GM23338 (cell line): ENCODE measurements at regions not wholly inside any gene's neighbourhood (a gene's known extent, or its start where the extent isn't known, plus 50 kb on each side); places are given as distances from the start of the nearest gene placed in this dataset.

ENCODE experiments used
- ATAC-seq: fragments of 200-7000 bp; cut with Tn5 transposase; 3 replicates; pipeline ENCODE4 v1.9.1; 2020
- DNase-seq: peaks from one replicate; pipeline ENCODE4 v3.0.0-alpha.2; 2015; ENCODE audit warnings: low spot score
- H2AFZ ChIP-seq: fragments of 200-600 bp; sonication (generic); 2 replicates; pipeline ENCODE4 v1.8.0; 2016; ENCODE audit warnings: antibody characterized with exemption, mild to moderate bottlenecking, moderate library complexity
- H3F3A ChIP-seq: fragments of 200-600 bp; sonication (generic); replicated peaks from 2 replicates; pipeline ENCODE4 v1.8.0; 2017; ENCODE audit warnings: antibody characterized with exemption, mixed run types, low read depth
- H3K27ac ChIP-seq: fragments of 200-600 bp; sonication (generic); 2 replicates; pipeline ENCODE4 v1.6.1; 2016; ENCODE audit warnings: low read depth
- H3K27me3 ChIP-seq: fragments of 200-600 bp; sonication (generic); 2 replicates; pipeline ENCODE4 v1.8.0; 2016; ENCODE audit warnings: mild to moderate bottlenecking, mixed run types, moderate library complexity; ENCODE audit not compliant: insufficient read depth
- H3K36me3 ChIP-seq: fragments of 200-600 bp; sonication (generic); 2 replicates; pipeline ENCODE4 v1.8.0; 2016; ENCODE audit warnings: mild to moderate bottlenecking; ENCODE audit not compliant: insufficient read depth
- H3K4me1 ChIP-seq: fragments of 200-600 bp; sonication (generic); 2 replicates; pipeline ENCODE4 v1.8.0; 2016; ENCODE audit warnings: mild to moderate bottlenecking, moderate library complexity; ENCODE audit not compliant: insufficient read depth
- H3K4me2 ChIP-seq: fragments of 200-600 bp; sonication (generic); 2 replicates; pipeline ENCODE4 v1.7.1; 2017; ENCODE audit warnings: mixed run types
- H3K4me3 ChIP-seq: fragments of 200-600 bp; sonication (generic); 2 replicates; pipeline ENCODE4 v1.6.1; 2016; ENCODE audit warnings: mixed run types
- H3K79me2 ChIP-seq: fragments of 200-600 bp; sonication (generic); replicated peaks from 2 replicates; pipeline ENCODE4 v1.8.0; 2017; ENCODE audit warnings: mild to moderate bottlenecking; ENCODE audit not compliant: insufficient read depth
- H3K9me2 ChIP-seq: fragments of 200-600 bp; sonication (generic); 2 replicates; pipeline ENCODE4 v1.8.0; 2017; ENCODE audit not compliant: insufficient read depth
- H4K20me1 ChIP-seq: fragments of 200-600 bp; sonication (generic); replicated peaks from 2 replicates; pipeline ENCODE4 v1.8.0; 2017; ENCODE audit warnings: mild to moderate bottlenecking; ENCODE audit not compliant: insufficient read depth
- H3K27ac Mint-ChIP-seq: 2 replicates; pipeline ENCODE4 v1.8.0; 2020; ENCODE audit warnings: inconsistent platforms, mild to moderate bottlenecking, moderate library complexity, mixed read lengths
- H3K27me3 Mint-ChIP-seq: 3 replicates; pipeline ENCODE4 v1.8.0; 2022; ENCODE audit warnings: low read depth, mild to moderate bottlenecking, moderate library complexity, mixed read lengths, inconsistent platforms; ENCODE audit not compliant: insufficient read depth, poor library complexity
- H3K36me3 Mint-ChIP-seq: 3 replicates; pipeline ENCODE4 v1.8.0; 2021; ENCODE audit warnings: low read depth, mild to moderate bottlenecking, inconsistent platforms, moderate library complexity, mixed read lengths
- H3K4me1 Mint-ChIP-seq: 3 replicates; pipeline ENCODE4 v1.8.0; 2020; ENCODE audit warnings: mild to moderate bottlenecking, inconsistent platforms, mixed read lengths
- H3K4me3 Mint-ChIP-seq: 3 replicates; pipeline ENCODE4 v1.8.0; 2021; ENCODE audit warnings: moderate library complexity, mild to moderate bottlenecking, inconsistent platforms, mixed read lengths
- H3K9me3 Mint-ChIP-seq: 3 replicates; pipeline ENCODE4 v1.8.0; 2020; ENCODE audit warnings: moderate library complexity, mild to moderate bottlenecking, inconsistent platforms, mixed read lengths
- CREB1 ChIP-seq: fragments of 250-450 bp; sonication (Bioruptor Pico); IDR thresholded peaks from 2 replicates; pipeline ENCODE4 v1.5.0; 2020; ENCODE audit warnings: low read depth, mild to moderate bottlenecking, moderate library complexity
- EZH2 ChIP-seq: fragments of 200-600 bp; sonication (generic); IDR thresholded peaks from one replicate; pipeline ENCODE4 v1.8.0; 2017; ENCODE audit warnings: antibody characterized with exemption, mild to moderate bottlenecking, low read depth; ENCODE audit not compliant: unreplicated experiment
- EZH2phosphoT487 ChIP-seq: fragments of 200-600 bp; sonication (generic); IDR thresholded peaks from one replicate; pipeline ENCODE4 v1.8.1; 2018; ENCODE audit warnings: antibody characterized with exemption; ENCODE audit not compliant: unreplicated experiment
- JUNB ChIP-seq: IDR thresholded peaks from one replicate; pipeline ENCODE4 v1.6.1; 2016; ENCODE audit warnings: antibody characterized with exemption; ENCODE audit not compliant: unreplicated experiment
- NANOG ChIP-seq: IDR thresholded peaks from 2 replicates; pipeline ENCODE4 v1.6.1; 2016; ENCODE audit warnings: antibody characterized with exemption, borderline replicate concordance
- POLR2AphosphoS5 ChIP-seq: IDR thresholded peaks from 2 replicates; pipeline ENCODE4 v1.6.1; 2016; ENCODE audit warnings: antibody characterized with exemption, low read depth
- REST ChIP-seq: IDR thresholded peaks from one replicate; pipeline ENCODE4 v1.6.1; 2018; ENCODE audit warnings: antibody characterized with exemption; ENCODE audit not compliant: unreplicated experiment
- STAT1 ChIP-seq: IDR thresholded peaks from one replicate; pipeline ENCODE4 v1.6.1; 2016; ENCODE audit warnings: antibody characterized with exemption; ENCODE audit not compliant: unreplicated experiment
- ZNF114 ChIP-seq: fragments of 250-450 bp; sonication (Bioruptor Pico); IDR thresholded peaks from 2 replicates; pipeline ENCODE4 v1.5.0; 2020; ENCODE audit warnings: mild to moderate bottlenecking, moderate library complexity
- ZNF331 ChIP-seq: fragments of 250-450 bp; sonication (Bioruptor Pico); IDR thresholded peaks from 2 replicates; pipeline ENCODE4 v1.5.0; 2020; ENCODE audit warnings: low read depth, mild to moderate bottlenecking, moderate library complexity
- TF ChIP-seq, protein P1 (sequence below), 2 experiments: fragments of 200-600 bp in 1 of 2; sonication (generic) in 1 of 2; conservative IDR thresholded peaks; 2 replicates each; pipeline versions ENCODE4 v1.5.1 to v1.6.1; 2016 to 2017; ENCODE audit warnings: antibody characterized with exemption in 2 of 2, low read depth in 2 of 2, mild to moderate bottlenecking in 2 of 2, moderate library complexity in 1 of 2
- TF ChIP-seq, protein P2 (sequence below): IDR thresholded peaks from 2 replicates; pipeline ENCODE4 v1.6.1; 2016; ENCODE audit warnings: antibody characterized with exemption
- TF ChIP-seq, protein P3 (sequence below): fragments of 250-450 bp; sonication (Bioruptor Pico); IDR thresholded peaks from 2 replicates; pipeline ENCODE4 v1.5.0; 2020; ENCODE audit warnings: mild to moderate bottlenecking, moderate library complexity

DNA sequence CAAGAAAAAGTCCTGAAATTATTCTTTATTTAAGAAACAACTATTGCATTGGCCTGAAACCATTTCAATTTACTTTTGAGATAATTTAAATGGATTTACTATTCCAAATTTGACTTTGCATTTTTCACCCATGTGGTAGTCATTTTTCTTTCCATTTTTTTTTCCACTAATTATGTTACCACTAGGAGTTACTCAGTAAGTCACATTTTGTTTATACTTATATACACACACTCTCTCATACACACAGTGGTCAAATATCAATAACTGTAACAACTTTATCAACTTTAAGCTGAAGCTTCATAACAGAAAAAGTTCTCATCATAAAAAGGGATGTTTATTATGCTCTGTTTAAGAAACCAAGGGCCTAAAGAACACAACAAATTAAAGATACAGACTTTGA lies 222.8 kb downstream of the SIPA1L2 start:
- Mint-ChIP-seq H3K27ac (no peak overlapping the region), H3K9me3 (peaks cover 8% of the 10 kb centered on the region; the same call in 2 of the 3 replicates), H3K36me3 (peaks cover 12% of the 10 kb centered on the region; the same call in 2 of the 3 replicates), H3K4me1 (no peaks in the 10 kb centered on the region), H3K4me3 (no peak overlapping the region), H3K27me3 (no peaks in the 10 kb centered on the region)
- ATAC-seq (no peak), DNase-seq (no peak)
- TF ChIP-seq ZNF114: no peak
- no peak for TF ChIP-seq EZH2
- TF ChIP-seq, protein P1, sequence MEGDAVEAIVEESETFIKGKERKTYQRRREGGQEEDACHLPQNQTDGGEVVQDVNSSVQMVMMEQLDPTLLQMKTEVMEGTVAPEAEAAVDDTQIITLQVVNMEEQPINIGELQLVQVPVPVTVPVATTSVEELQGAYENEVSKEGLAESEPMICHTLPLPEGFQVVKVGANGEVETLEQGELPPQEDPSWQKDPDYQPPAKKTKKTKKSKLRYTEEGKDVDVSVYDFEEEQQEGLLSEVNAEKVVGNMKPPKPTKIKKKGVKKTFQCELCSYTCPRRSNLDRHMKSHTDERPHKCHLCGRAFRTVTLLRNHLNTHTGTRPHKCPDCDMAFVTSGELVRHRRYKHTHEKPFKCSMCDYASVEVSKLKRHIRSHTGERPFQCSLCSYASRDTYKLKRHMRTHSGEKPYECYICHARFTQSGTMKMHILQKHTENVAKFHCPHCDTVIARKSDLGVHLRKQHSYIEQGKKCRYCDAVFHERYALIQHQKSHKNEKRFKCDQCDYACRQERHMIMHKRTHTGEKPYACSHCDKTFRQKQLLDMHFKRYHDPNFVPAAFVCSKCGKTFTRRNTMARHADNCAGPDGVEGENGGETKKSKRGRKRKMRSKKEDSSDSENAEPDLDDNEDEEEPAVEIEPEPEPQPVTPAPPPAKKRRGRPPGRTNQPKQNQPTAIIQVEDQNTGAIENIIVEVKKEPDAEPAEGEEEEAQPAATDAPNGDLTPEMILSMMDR (conservative IDR thresholded peaks at IDR 0.05; ENCODE audit: low read depth in 2 of 2): no peak
- TF ChIP-seq, protein P2, sequence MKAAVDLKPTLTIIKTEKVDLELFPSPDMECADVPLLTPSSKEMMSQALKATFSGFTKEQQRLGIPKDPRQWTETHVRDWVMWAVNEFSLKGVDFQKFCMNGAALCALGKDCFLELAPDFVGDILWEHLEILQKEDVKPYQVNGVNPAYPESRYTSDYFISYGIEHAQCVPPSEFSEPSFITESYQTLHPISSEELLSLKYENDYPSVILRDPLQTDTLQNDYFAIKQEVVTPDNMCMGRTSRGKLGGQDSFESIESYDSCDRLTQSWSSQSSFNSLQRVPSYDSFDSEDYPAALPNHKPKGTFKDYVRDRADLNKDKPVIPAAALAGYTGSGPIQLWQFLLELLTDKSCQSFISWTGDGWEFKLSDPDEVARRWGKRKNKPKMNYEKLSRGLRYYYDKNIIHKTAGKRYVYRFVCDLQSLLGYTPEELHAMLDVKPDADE: no peak
- TF ChIP-seq STAT1: no peak
- no peak for TF ChIP-seq EZH2phosphoT487
- TF ChIP-seq JUNB: no peak
- TF ChIP-seq ZNF331 (CRISPR knock-in tag): no peak
- no peak for TF ChIP-seq NANOG
- TF ChIP-seq REST: no peak
- TF ChIP-seq POLR2AphosphoS5: no peak
- no peak for TF ChIP-seq CREB1 (CRISPR knock-in tag)
- TF ChIP-seq, protein P3, sequence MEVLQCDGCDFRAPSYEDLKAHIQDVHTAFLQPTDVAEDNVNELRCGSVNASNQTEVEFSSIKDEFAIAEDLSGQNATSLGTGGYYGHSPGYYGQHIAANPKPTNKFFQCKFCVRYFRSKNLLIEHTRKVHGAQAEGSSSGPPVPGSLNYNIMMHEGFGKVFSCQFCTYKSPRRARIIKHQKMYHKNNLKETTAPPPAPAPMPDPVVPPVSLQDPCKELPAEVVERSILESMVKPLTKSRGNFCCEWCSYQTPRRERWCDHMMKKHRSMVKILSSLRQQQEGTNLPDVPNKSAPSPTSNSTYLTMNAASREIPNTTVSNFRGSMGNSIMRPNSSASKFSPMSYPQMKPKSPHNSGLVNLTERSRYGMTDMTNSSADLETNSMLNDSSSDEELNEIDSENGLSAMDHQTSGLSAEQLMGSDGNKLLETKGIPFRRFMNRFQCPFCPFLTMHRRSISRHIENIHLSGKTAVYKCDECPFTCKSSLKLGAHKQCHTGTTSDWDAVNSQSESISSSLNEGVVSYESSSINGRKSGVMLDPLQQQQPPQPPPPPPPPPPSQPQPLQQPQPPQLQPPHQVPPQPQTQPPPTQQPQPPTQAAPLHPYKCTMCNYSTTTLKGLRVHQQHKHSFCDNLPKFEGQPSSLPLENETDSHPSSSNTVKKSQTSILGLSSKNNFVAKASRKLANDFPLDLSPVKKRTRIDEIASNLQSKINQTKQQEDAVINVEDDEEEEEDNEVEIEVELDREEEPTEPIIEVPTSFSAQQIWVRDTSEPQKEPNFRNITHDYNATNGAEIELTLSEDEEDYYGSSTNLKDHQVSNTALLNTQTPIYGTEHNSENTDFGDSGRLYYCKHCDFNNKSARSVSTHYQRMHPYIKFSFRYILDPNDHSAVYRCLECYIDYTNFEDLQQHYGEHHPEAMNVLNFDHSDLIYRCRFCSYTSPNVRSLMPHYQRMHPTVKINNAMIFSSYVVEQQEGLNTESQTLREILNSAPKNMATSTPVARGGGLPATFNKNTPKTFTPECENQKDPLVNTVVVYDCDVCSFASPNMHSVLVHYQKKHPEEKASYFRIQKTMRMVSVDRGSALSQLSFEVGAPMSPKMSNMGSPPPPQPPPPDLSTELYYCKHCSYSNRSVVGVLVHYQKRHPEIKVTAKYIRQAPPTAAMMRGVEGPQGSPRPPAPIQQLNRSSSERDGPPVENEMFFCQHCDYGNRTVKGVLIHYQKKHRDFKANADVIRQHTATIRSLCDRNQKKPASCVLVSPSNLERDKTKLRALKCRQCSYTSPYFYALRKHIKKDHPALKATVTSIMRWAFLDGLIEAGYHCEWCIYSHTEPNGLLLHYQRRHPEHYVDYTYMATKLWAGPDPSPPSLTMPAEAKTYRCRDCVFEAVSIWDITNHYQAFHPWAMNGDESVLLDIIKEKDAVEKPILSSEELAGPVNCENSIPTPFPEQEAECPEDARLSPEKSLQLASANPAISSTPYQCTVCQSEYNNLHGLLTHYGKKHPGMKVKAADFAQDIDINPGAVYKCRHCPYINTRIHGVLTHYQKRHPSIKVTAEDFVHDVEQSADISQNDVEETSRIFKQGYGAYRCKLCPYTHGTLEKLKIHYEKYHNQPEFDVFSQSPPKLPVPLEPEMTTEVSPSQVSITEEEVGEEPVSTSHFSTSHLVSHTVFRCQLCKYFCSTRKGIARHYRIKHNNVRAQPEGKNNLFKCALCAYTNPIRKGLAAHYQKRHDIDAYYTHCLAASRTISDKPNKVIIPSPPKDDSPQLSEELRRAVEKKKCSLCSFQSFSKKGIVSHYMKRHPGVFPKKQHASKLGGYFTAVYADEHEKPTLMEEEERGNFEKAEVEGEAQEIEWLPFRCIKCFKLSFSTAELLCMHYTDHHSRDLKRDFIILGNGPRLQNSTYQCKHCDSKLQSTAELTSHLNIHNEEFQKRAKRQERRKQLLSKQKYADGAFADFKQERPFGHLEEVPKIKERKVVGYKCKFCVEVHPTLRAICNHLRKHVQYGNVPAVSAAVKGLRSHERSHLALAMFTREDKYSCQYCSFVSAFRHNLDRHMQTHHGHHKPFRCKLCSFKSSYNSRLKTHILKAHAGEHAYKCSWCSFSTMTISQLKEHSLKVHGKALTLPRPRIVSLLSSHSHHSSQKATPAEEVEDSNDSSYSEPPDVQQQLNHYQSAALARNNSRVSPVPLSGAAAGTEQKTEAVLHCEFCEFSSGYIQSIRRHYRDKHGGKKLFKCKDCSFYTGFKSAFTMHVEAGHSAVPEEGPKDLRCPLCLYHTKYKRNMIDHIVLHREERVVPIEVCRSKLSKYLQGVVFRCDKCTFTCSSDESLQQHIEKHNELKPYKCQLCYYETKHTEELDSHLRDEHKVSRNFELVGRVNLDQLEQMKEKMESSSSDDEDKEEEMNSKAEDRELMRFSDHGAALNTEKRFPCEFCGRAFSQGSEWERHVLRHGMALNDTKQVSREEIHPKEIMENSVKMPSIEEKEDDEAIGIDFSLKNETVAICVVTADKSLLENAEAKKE: no peak
- H3K36me3 ChIP-seq: no peaks in the 10 kb centered on the region
- H3K27me3 ChIP-seq: no peaks in the 10 kb centered on the region
- no peak overlapping the region for H3K27ac ChIP-seq
- 0 out of 2 replicates have a peak, but pooled peaks cover 7% of the 10 kb centered on the region for H3K9me2 ChIP-seq
- H3F3A ChIP-seq: no peaks in the 10 kb centered on the region
- no peaks in the 10 kb centered on the region for H4K20me1 ChIP-seq
- no peaks in the 10 kb centered on the region for H3K4me1 ChIP-seq
- H2AFZ ChIP-seq: no peak overlapping the region
- H3K79me2 ChIP-seq: no peaks in the 10 kb centered on the region
- H3K4me2 ChIP-seq: no peak overlapping the region
- H3K4me3 ChIP-seq: no peak overlapping the region
